SU-DHL-6 (cell line): ENCODE measurements at regions not wholly inside any gene's neighbourhood (a gene's known extent, or its start where the extent isn't known, plus 50 kb on each side); places are given as distances from the start of the nearest gene placed in this dataset.
A peak's percentile ranks its signal among the peaks of the same experiment; 100 is the strongest.
"Not testable (repeated sequence)": the region's sequence is repeated elsewhere in the genome, so short reads cannot be mapped to it uniquely, and the experiment has no call there.

Experiments used
- H2AFZ ChIP-seq: fragments of 200-600 bp; sonication (generic); 2 replicates; pipeline ENCODE4 v1.6.1; 2014; ENCODE audit warnings: low read depth, mild to moderate bottlenecking, moderate library complexity, mixed read lengths, antibody characterized with exemption, low read length; ENCODE audit not compliant: severe bottlenecking
- H3F3A ChIP-seq: fragments of 200-600 bp; shearing (Covaris generic); 2 replicates; pipeline ENCODE4 v1.6.0; 2016; ENCODE audit warnings: antibody characterized with exemption, mild to moderate bottlenecking; ENCODE audit not compliant: insufficient read depth
- H3K27ac ChIP-seq: fragments of 200-600 bp; sonication (generic); 2 replicates; pipeline ENCODE4 v1.5.1; 2016; ENCODE audit warnings: low read depth, mild to moderate bottlenecking, low read length, moderate library complexity, mixed read lengths
- H3K27me3 ChIP-seq: fragments of 200-600 bp; sonication (generic), shearing (Covaris generic); 2 replicates; pipeline ENCODE4 v1.6.0; 2014; ENCODE audit warnings: mild to moderate bottlenecking, low read length
- H3K36me3 ChIP-seq: fragments of 200-600 bp; sonication (generic); 2 replicates; pipeline ENCODE4 v1.6.1; 2014; ENCODE audit warnings: mild to moderate bottlenecking, low read length, mixed read lengths
- H3K4me2 ChIP-seq: fragments of 300-600, 200-600 bp; shearing (Covaris generic), sonication (generic); 2 replicates; pipeline ENCODE4 v1.6.0; 2014; ENCODE audit warnings: low read length, low read depth, mild to moderate bottlenecking; ENCODE audit not compliant: poor library complexity, severe bottlenecking
- H3K4me3 ChIP-seq: fragments of 200-600 bp; sonication (generic); 2 replicates; pipeline ENCODE4 v1.5.1; 2014; ENCODE audit warnings: antibody characterized with exemption, low read length, mild to moderate bottlenecking, mixed read lengths; ENCODE audit not compliant: insufficient read depth, poor library complexity, severe bottlenecking
- H3K79me2 ChIP-seq: fragments of 200-600 bp; sonication (generic); 2 replicates; pipeline ENCODE4 v1.6.1; 2014; ENCODE audit warnings: mild to moderate bottlenecking, low read length, moderate library complexity; ENCODE audit not compliant: insufficient read depth
- H3K9ac ChIP-seq: fragments of 200-600 bp; sonication (generic); 2 replicates; pipeline ENCODE4 v1.7.0; 2014; ENCODE audit warnings: mild to moderate bottlenecking, low read length
- H3K9me2 ChIP-seq: fragments of 200-600 bp; sonication (generic); replicated peaks from 2 replicates; pipeline ENCODE4 v1.6.1; 2014; ENCODE audit warnings: low read length; ENCODE audit not compliant: insufficient read depth
- H3K9me3 ChIP-seq: fragments of 200-600 bp; sonication (generic); 2 replicates; pipeline ENCODE4 v1.6.1; 2014; ENCODE audit warnings: low read length, mixed read lengths; ENCODE audit not compliant: insufficient read depth
- H4K20me1 ChIP-seq: fragments of 200-600 bp; sonication (generic); 2 replicates; pipeline ENCODE4 v1.6.1; 2014; ENCODE audit warnings: low read depth, mild to moderate bottlenecking, antibody characterized with exemption, low read length, moderate library complexity, mixed read lengths
- CTCF ChIP-seq: fragments of 200-600 bp; sonication (generic); IDR thresholded peaks from one replicate; pipeline ENCODE4 v1.5.1; 2017; ENCODE audit warnings: antibody characterized with exemption, mild to moderate bottlenecking, low read length, moderate library complexity; ENCODE audit not compliant: insufficient read depth, poor library complexity, severe bottlenecking
- EZH2phosphoT487 ChIP-seq: fragments of 200-600 bp; sonication (generic), shearing (Covaris generic); conservative IDR thresholded peaks from 2 replicates; pipeline ENCODE4 v1.6.1; 2018; ENCODE audit warnings: mild to moderate bottlenecking, antibody characterized with exemption, low read length, moderate library complexity, mixed read lengths

GRCh38 chr12:82627799-82628198 lies 58.9 kb upstream of the TMTC2 start:
- H3K27me3 ChIP-seq: no peaks in the 10 kb centered on the region
- no peaks in the 10 kb centered on the region for H3K36me3 ChIP-seq
- no peaks in the 10 kb centered on the region for H3K79me2 ChIP-seq
- H3F3A ChIP-seq: no peaks in the 10 kb centered on the region
- H3K9me2 ChIP-seq: no peaks in the 10 kb centered on the region
- H3K9me3 ChIP-seq: no peaks in the 10 kb centered on the region
- H4K20me1 ChIP-seq: no peaks in the 10 kb centered on the region
- H3K27ac ChIP-seq: no peak overlapping the region
- no peak overlapping the region for H3K4me2 ChIP-seq
- no peak for TF ChIP-seq EZH2phosphoT487
- peak; percentile 30 for TF ChIP-seq CTCF
- H3K4me3 ChIP-seq: no peak overlapping the region
- H2AFZ ChIP-seq: no peak overlapping the region
- H3K9ac ChIP-seq: no peak overlapping the region

GRCh38 chr12:82634495-82635258 lies 52.0 kb upstream of the TMTC2 start:
- H3K27me3 ChIP-seq, H3K9me3 ChIP-seq, H3K9me2 ChIP-seq, H3K4me2 ChIP-seq, H3K79me2 ChIP-seq, H4K20me1 ChIP-seq, H3K27ac ChIP-seq, H3F3A ChIP-seq, H3K4me3 ChIP-seq, H3K9ac ChIP-seq, H3K36me3 ChIP-seq, H2AFZ ChIP-seq: not testable (repeated sequence)

GRCh38 chr12:82635263-82635662 lies 51.4 kb upstream of the TMTC2 start:
- H2AFZ ChIP-seq: no peak overlapping the region

More at GRCh38 chr12:82635263-82635662, 51.4 kb upstream of the TMTC2 start:
- no peak overlapping the region for H3K9ac ChIP-seq
- TF ChIP-seq CTCF: no peak
- no peak for TF ChIP-seq EZH2phosphoT487
- no peaks in the 10 kb centered on the region for H3K27me3 ChIP-seq
- H3K79me2 ChIP-seq: no peaks in the 10 kb centered on the region
- H3K27ac ChIP-seq: no peak overlapping the region
- no peaks in the 10 kb centered on the region for H4K20me1 ChIP-seq
- H3K4me3 ChIP-seq: no peak overlapping the region
- no peaks in the 10 kb centered on the region for H3K9me3 ChIP-seq
- H3K36me3 ChIP-seq: no peaks in the 10 kb centered on the region
- H3F3A ChIP-seq: no peaks in the 10 kb centered on the region
- no peak overlapping the region for H3K4me2 ChIP-seq
- no peaks in the 10 kb centered on the region for H3K9me2 ChIP-seq
